Loucy (cell line): ENCODE measurements at regions not wholly inside any gene's neighbourhood (a gene's known extent, or its start where the extent isn't known, plus 50 kb on each side); places are given as distances from the start of the nearest gene placed in this dataset.

ENCODE experiments used
- H2AFZ ChIP-seq: fragments of 200-600 bp; sonication (generic); 2 replicates; pipeline ENCODE4 v1.6.0; 2016; ENCODE audit warnings: antibody characterized with exemption, mild to moderate bottlenecking, low read length, moderate library complexity
- H3F3A ChIP-seq: fragments of 200-600 bp; 2 replicates; pipeline ENCODE4 v1.6.0; 2016; ENCODE audit warnings: antibody characterized with exemption, low read depth, mild to moderate bottlenecking
- H3K27me3 ChIP-seq: fragments of 200-600 bp; sonication (generic); 2 replicates; pipeline ENCODE4 v1.6.1; 2014; ENCODE audit warnings: low read length, mild to moderate bottlenecking; ENCODE audit not compliant: insufficient read depth, poor library complexity, severe bottlenecking
- H3K36me3 ChIP-seq: fragments of 200-600 bp; sonication (generic); 2 replicates; pipeline ENCODE4 v1.6.1; 2016; ENCODE audit warnings: low read length; ENCODE audit not compliant: insufficient read depth
- H3K4me1 ChIP-seq: fragments of 200-600 bp; sonication (generic); 2 replicates; pipeline ENCODE4 v1.5.1; 2014; ENCODE audit warnings: low read length, mild to moderate bottlenecking; ENCODE audit not compliant: insufficient read depth, poor library complexity, severe bottlenecking
- H3K4me2 ChIP-seq: fragments of 200-600 bp; sonication (generic); 2 replicates; pipeline ENCODE4 v1.6.0; 2014; ENCODE audit warnings: antibody characterized with exemption, low read length, low read depth, mild to moderate bottlenecking; ENCODE audit not compliant: poor library complexity, severe bottlenecking
- H3K4me3 ChIP-seq: fragments of 200-600 bp; sonication (generic); 2 replicates; pipeline ENCODE4 v1.5.1; 2014; ENCODE audit warnings: low read length, mild to moderate bottlenecking, mixed read lengths; ENCODE audit not compliant: poor library complexity, severe bottlenecking
- H3K79me2 ChIP-seq: fragments of 200-600 bp; sonication (generic); 2 replicates; pipeline ENCODE4 v1.6.1; 2014; ENCODE audit warnings: low read length; ENCODE audit not compliant: insufficient read depth
- H3K9ac ChIP-seq: fragments of 200-600 bp; sonication (generic); 2 replicates; pipeline ENCODE4 v1.6.0; 2014; ENCODE audit warnings: mild to moderate bottlenecking, low read depth, low read length, moderate library complexity; ENCODE audit not compliant: poor library complexity, severe bottlenecking
- H3K9me2 ChIP-seq: fragments of 200-600 bp; sonication (generic); replicated peaks from 2 replicates; pipeline ENCODE4 v1.6.1; 2016; ENCODE audit warnings: low read depth, low read length, mixed read lengths
- H3K9me3 ChIP-seq: fragments of 200-600 bp; sonication (generic); 2 replicates; pipeline ENCODE4 v1.6.1; 2014; ENCODE audit warnings: mild to moderate bottlenecking, antibody characterized with exemption, low read length, low read depth; ENCODE audit not compliant: insufficient read depth
- H4K20me1 ChIP-seq: fragments of 200-600 bp; sonication (generic); 2 replicates; pipeline ENCODE4 v1.6.0; 2014; ENCODE audit warnings: antibody characterized with exemption, low read length, mild to moderate bottlenecking; ENCODE audit not compliant: insufficient read depth, poor library complexity, severe bottlenecking
- CTCF ChIP-seq: fragments of 200-600 bp; sonication (generic); conservative IDR thresholded peaks from 2 replicates; pipeline ENCODE4 v1.5.1; 2014; ENCODE audit warnings: mild to moderate bottlenecking, antibody characterized with exemption, low read length
- EZH2phosphoT487 ChIP-seq: fragments of 200-600 bp; IDR thresholded peaks from 2 replicates; pipeline ENCODE4 v1.6.1; 2018; ENCODE audit warnings: antibody characterized with exemption, mild to moderate bottlenecking, moderate library complexity, borderline replicate concordance

- no peaks in the 10 kb centered on the region for H3K36me3 ChIP-seq
- H3K4me3 ChIP-seq, result no peak overlapping the region
- H4K20me1 ChIP-seq, result no peaks in the 10 kb centered on the region
- H2AFZ ChIP-seq, result no peak overlapping the region
- H3K9me3 ChIP-seq, result peaks cover 12% of the 10 kb centered on the region; the same call in 1 of the 2 replicates
- no peaks in the 10 kb centered on the region for H3K27me3 ChIP-seq
- no peaks in the 10 kb centered on the region for H3F3A ChIP-seq
- H3K79me2 ChIP-seq, result no peaks in the 10 kb centered on the region
- H3K9ac ChIP-seq, result no peak overlapping the region
- H3K4me2 ChIP-seq, result no peak overlapping the region
- H3K9me2 ChIP-seq, result no peaks in the 10 kb centered on the region
- TF ChIP-seq EZH2phosphoT487 (no peak), CTCF (no peak)
- no peaks in the 10 kb centered on the region for H3K4me1 ChIP-seq
These were observed 59.9 kb upstream of the IPO9 start for GRCh38 chr1:201769072-201769471.

GRCh38 chr1:201769966-201770365 is 59.0 kb upstream of the IPO9 start:
- Histone ChIP-seq H3K9me2 (no peaks in the 10 kb centered on the region), H3K9ac (no peak overlapping the region), H3K79me2 (no peaks in the 10 kb centered on the region), H3K9me3 (peaks cover 12% of the 10 kb centered on the region; the same call in 1 of the 2 replicates), H3K4me1 (no peaks in the 10 kb centered on the region), H4K20me1 (no peaks in the 10 kb centered on the region), H3K4me2 (no peak overlapping the region), H2AFZ (no peak overlapping the region), H3K4me3 (no peak overlapping the region), H3K36me3 (no peaks in the 10 kb centered on the region), H3K27me3 (no peaks in the 10 kb centered on the region), H3F3A (no peaks in the 10 kb centered on the region)
- TF ChIP-seq CTCF (no peak), EZH2phosphoT487 (no peak)

GRCh38 chr1:201771466-201771865 is 57.5 kb upstream of the IPO9 start:
- no peak for TF ChIP-seq CTCF
- TF ChIP-seq EZH2phosphoT487, result no peak
- H3K9me2 ChIP-seq, result no peaks in the 10 kb centered on the region
- no peaks in the 10 kb centered on the region for H4K20me1 ChIP-seq
- H3K36me3 ChIP-seq, result no peaks in the 10 kb centered on the region
- H3K4me2 ChIP-seq, result no peak overlapping the region
- H2AFZ ChIP-seq, result no peak overlapping the region
- H3K4me1 ChIP-seq, result no peaks in the 10 kb centered on the region
- H3K9me3 ChIP-seq, result peaks cover 12% of the 10 kb centered on the region; the same call in 1 of the 2 replicates
- no peaks in the 10 kb centered on the region for H3F3A ChIP-seq
- H3K27me3 ChIP-seq, result no peaks in the 10 kb centered on the region
- H3K9ac ChIP-seq, result no peak overlapping the region
- H3K79me2 ChIP-seq, result no peaks in the 10 kb centered on the region
- no peak overlapping the region for H3K4me3 ChIP-seq
